ENCODE measurements at regions not wholly inside any gene's neighbourhood (a gene's known extent, or its start where the extent isn't known, plus 50 kb on each side); places are given as distances from the start of the nearest gene placed in this dataset.

- no peak for TF ChIP-seq POLR2AphosphoS5 (IDR thresholded peaks at IDR 0.05; ENCODE audit: low read depth, low read length)
- TF ChIP-seq CTCF (IDR thresholded peaks at IDR 0.05): no peak
- no peak for TF ChIP-seq TCF7L2 (IDR thresholded peaks at IDR 0.05; ENCODE audit: low read depth, low read length)
These were observed 472.3 kb downstream of the KLF12 start for GRCh38 chr13:73661687-73662425.
